ENCODE measurements at regions not wholly inside any gene's neighbourhood (a gene's known extent, or its start where the extent isn't known, plus 50 kb on each side); places are given as distances from the start of the nearest gene placed in this dataset.

- Histone ChIP-seq H3K4me3 (replicated peaks in 1 of 2; ENCODE audit: low read depth in 1 of 2, low read length in 2 of 2) (no peak overlapping the region), H3K27me3 (ENCODE audit: insufficient read depth, low read length) (peaks cover 55% of the 10 kb centered on the region), H3K4me2 (ENCODE audit: low read length) (no peak overlapping the region), H3K36me3 (ENCODE audit: control insufficient read depth in 1 of 2, insufficient read depth in 2 of 2, low read length in 2 of 2) (no peaks in the 10 kb centered on the region), H3K9ac (ENCODE audit: low read length) (no peak overlapping the region), H3K9me2 (ENCODE audit: insufficient read depth) (no peaks in the 10 kb centered on the region), H4K20me1 (ENCODE audit: insufficient read depth) (no peaks in the 10 kb centered on the region), H3K4me1 (ENCODE audit: control insufficient read depth in 1 of 2, insufficient read depth in 2 of 2, low read length in 2 of 2) (no peaks in the 10 kb centered on the region), H3K9me3 (ENCODE audit: control insufficient read depth in 1 of 2, insufficient read depth in 1 of 2, low read depth in 1 of 2, low read length in 2 of 2) (no peaks in the 10 kb centered on the region), H3K27ac (ENCODE audit: low read depth, low read length) (no peak overlapping the region), H2AFZ (ENCODE audit: low read depth, low read length, poor library complexity, severe bottlenecking) (no peak overlapping the region), H3K79me2 (ENCODE audit: insufficient read depth, low read length) (no peaks in the 10 kb centered on the region)
- no peak for ATAC-seq
- CTCF ChIA-PET = no interaction called here
- TF ChIP-seq SRF (IDR thresholded peaks at IDR 0.05; ENCODE audit: low read depth) = no peak
- TF ChIP-seq, protein P1, sequence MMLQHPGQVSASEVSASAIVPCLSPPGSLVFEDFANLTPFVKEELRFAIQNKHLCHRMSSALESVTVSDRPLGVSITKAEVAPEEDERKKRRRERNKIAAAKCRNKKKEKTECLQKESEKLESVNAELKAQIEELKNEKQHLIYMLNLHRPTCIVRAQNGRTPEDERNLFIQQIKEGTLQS (IDR thresholded peaks at IDR 0.05) = no peak
- TF ChIP-seq ZNF274 (IDR thresholded peaks at IDR 0.05; ENCODE audit: low read depth, low read length) = no peak
- no peak for TF ChIP-seq EZH2 (IDR thresholded peaks at IDR 0.05)
- no peak for TF ChIP-seq JUND (IDR thresholded peaks at IDR 0.05)
- no peak for TF ChIP-seq FOSL1 (IDR thresholded peaks at IDR 0.05; ENCODE audit: low read depth)
- TF ChIP-seq ZBTB33 (IDR thresholded peaks at IDR 0.05; ENCODE audit: extremely low read depth, insufficient replicate concordance, low read length) = no peak
- no peak for TF ChIP-seq SIN3A (IDR thresholded peaks at IDR 0.05; ENCODE audit: low read depth)
- RAD21 ChIA-PET (ENCODE audit: low non-redundant PET in 1 of 2, low total read pairs in 2 of 2, uncharacterized antibody in 2 of 2, unreplicated experiment in 2 of 2) = no interaction called here
- POLR2A ChIA-PET = no interaction called here
- intact Hi-C loops (cut with micrococcal nuclease) = no loop called here
- DNase-seq (ENCODE audit: low read depth, low spot score) = no peak
- no TSS peak for BruUV-seq (replicated peaks)
These were observed 203.5 kb upstream of the PMEPA1 start for GRCh38 chr20:57913156-57913930.

- DNase-seq (ENCODE audit: low read depth, low spot score) (no peak), ATAC-seq (no peak)
- Histone ChIP-seq H3K36me3 (ENCODE audit: control insufficient read depth in 1 of 2, insufficient read depth in 2 of 2, low read length in 2 of 2) (no peaks in the 10 kb centered on the region), H3K27me3 (ENCODE audit: insufficient read depth, low read length) (peaks cover 44% of the 10 kb centered on the region), H3K4me2 (ENCODE audit: low read length) (no peak overlapping the region), H3K9me3 (ENCODE audit: control insufficient read depth in 1 of 2, insufficient read depth in 1 of 2, low read depth in 1 of 2, low read length in 2 of 2) (no peaks in the 10 kb centered on the region), H3K9me2 (ENCODE audit: insufficient read depth) (no peaks in the 10 kb centered on the region), H3K79me2 (ENCODE audit: insufficient read depth, low read length) (no peaks in the 10 kb centered on the region), H2AFZ (ENCODE audit: low read depth, low read length, poor library complexity, severe bottlenecking) (no peak overlapping the region), H4K20me1 (ENCODE audit: insufficient read depth) (no peaks in the 10 kb centered on the region), H3K4me3 (replicated peaks in 1 of 2; ENCODE audit: low read depth in 1 of 2, low read length in 2 of 2) (no peak overlapping the region), H3K4me1 (ENCODE audit: control insufficient read depth in 1 of 2, insufficient read depth in 2 of 2, low read length in 2 of 2) (no peaks in the 10 kb centered on the region), H3K27ac (ENCODE audit: low read depth, low read length) (no peak overlapping the region), H3K9ac (ENCODE audit: low read length) (no peak overlapping the region)
- TF ChIP-seq SRF (IDR thresholded peaks at IDR 0.05; ENCODE audit: low read depth) = no peak
- no peak for TF ChIP-seq ZBTB33 (IDR thresholded peaks at IDR 0.05; ENCODE audit: extremely low read depth, insufficient replicate concordance, low read length)
- no TSS peak for BruUV-seq (replicated peaks)
- ChIA-PET POLR2A (no interaction called here), RAD21 (ENCODE audit: low non-redundant PET in 1 of 2, low total read pairs in 2 of 2, uncharacterized antibody in 2 of 2, unreplicated experiment in 2 of 2) (no interaction called here), CTCF (no interaction called here)
- intact Hi-C loops (cut with micrococcal nuclease) = no loop called here
These were observed 202.4 kb upstream of the PMEPA1 start for GRCh38 chr20:57912227-57912582.

Data from HCT116 (cell line).